DOHH2 (cell line): ENCODE measurements at regions not wholly inside any gene's neighbourhood (a gene's known extent, or its start where the extent isn't known, plus 50 kb on each side); places are given as distances from the start of the nearest gene placed in this dataset.
"Not testable (repeated sequence)": the region's sequence is repeated elsewhere in the genome, so short reads cannot be mapped to it uniquely, and the experiment has no call there.

Experiments
- H3F3A ChIP-seq: fragments of 200-600 bp; sonication (generic), shearing (Covaris generic); 2 replicates; pipeline ENCODE4 v1.6.0; 2016; ENCODE audit warnings: antibody characterized with exemption, mild to moderate bottlenecking; ENCODE audit not compliant: control insufficient read depth, insufficient read depth
- H3K27ac ChIP-seq: fragments of 200-600 bp; sonication (generic); 2 replicates; pipeline ENCODE4 v1.5.1; 2014; ENCODE audit warnings: low read depth, mild to moderate bottlenecking, low read length, moderate library complexity
- H3K27me3 ChIP-seq: fragments of 200-600 bp; sonication (generic); 2 replicates; pipeline ENCODE4 v1.6.1; 2014; ENCODE audit warnings: mild to moderate bottlenecking, low read length, mixed read lengths; ENCODE audit not compliant: control insufficient read depth
- H3K36me3 ChIP-seq: fragments of 200-600 bp; sonication (generic); 2 replicates; pipeline ENCODE4 v1.6.1; 2014; ENCODE audit warnings: mild to moderate bottlenecking, low read length, moderate library complexity, mixed read lengths; ENCODE audit not compliant: control insufficient read depth
- H3K4me1 ChIP-seq: fragments of 200-600 bp; sonication (generic); 2 replicates; pipeline ENCODE4 v1.6.1; 2014; ENCODE audit warnings: mild to moderate bottlenecking, low read length, mixed read lengths; ENCODE audit not compliant: control insufficient read depth
- H3K4me2 ChIP-seq: fragments of 200-600 bp; sonication (generic); 2 replicates; pipeline ENCODE4 v1.6.0; 2014; ENCODE audit warnings: mild to moderate bottlenecking, low read length, moderate library complexity
- H3K4me3 ChIP-seq: fragments of 200-600 bp; sonication (generic); 2 replicates; pipeline ENCODE4 v1.5.1; 2014; ENCODE audit warnings: mild to moderate bottlenecking, low read length, mixed read lengths
- H3K79me2 ChIP-seq: fragments of 200-600 bp; sonication (generic); 2 replicates; pipeline ENCODE4 v1.6.1; 2014; ENCODE audit warnings: mild to moderate bottlenecking, low read length, mixed read lengths; ENCODE audit not compliant: control insufficient read depth
- H3K9me2 ChIP-seq: fragments of 200-600 bp; sonication (generic); replicated peaks from 2 replicates; pipeline ENCODE4 v1.6.1; 2014; ENCODE audit warnings: mild to moderate bottlenecking, low read length, mixed read lengths; ENCODE audit not compliant: control insufficient read depth
- H3K9me3 ChIP-seq: fragments of 200-600 bp; sonication (generic); 2 replicates; pipeline ENCODE4 v1.6.1; 2014; ENCODE audit warnings: antibody characterized with exemption, low read length, mixed read lengths; ENCODE audit not compliant: control insufficient read depth, insufficient read depth
- H4K20me1 ChIP-seq: fragments of 200-600 bp; sonication (generic); 2 replicates; pipeline ENCODE4 v1.6.0; 2014; ENCODE audit warnings: low read depth, mild to moderate bottlenecking, antibody characterized with exemption, low read length, moderate library complexity; ENCODE audit not compliant: control insufficient read depth, insufficient read depth
- EZH2phosphoT487 ChIP-seq: fragments of 200-600 bp; sonication (generic); IDR thresholded peaks from 2 replicates; pipeline ENCODE4 v1.6.1; 2017; ENCODE audit warnings: borderline replicate concordance, mild to moderate bottlenecking, antibody characterized with exemption, low read length, moderate library complexity, mixed read lengths
- TF ChIP-seq, protein P1 (sequence below): fragments of 200-600 bp; sonication (generic); IDR thresholded peaks from one replicate; pipeline ENCODE4 v1.5.1; 2014; ENCODE audit warnings: antibody characterized with exemption, mild to moderate bottlenecking, low read depth, low read length; ENCODE audit not compliant: poor library complexity, severe bottlenecking

DNA sequence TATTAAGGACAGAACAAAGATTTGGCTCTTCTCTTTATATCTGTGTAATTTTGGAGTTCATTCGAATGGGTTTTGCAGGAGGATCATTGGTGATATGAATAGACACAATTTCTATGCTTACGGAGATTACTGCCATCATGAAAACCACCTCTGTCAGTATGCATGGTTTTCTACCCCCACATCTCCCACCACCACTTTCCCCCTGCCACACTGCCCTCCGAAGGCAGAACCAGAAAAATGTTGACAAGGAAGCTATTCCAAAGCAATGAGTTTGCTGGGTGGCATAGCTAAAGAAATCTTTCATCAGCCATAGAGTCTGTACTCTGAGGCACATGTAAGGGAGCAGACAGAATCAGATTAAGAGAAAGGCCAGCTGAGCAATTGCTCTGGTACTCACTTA lies 567.3 kb upstream of the ACTRT1 start:
- TF ChIP-seq, protein P1, sequence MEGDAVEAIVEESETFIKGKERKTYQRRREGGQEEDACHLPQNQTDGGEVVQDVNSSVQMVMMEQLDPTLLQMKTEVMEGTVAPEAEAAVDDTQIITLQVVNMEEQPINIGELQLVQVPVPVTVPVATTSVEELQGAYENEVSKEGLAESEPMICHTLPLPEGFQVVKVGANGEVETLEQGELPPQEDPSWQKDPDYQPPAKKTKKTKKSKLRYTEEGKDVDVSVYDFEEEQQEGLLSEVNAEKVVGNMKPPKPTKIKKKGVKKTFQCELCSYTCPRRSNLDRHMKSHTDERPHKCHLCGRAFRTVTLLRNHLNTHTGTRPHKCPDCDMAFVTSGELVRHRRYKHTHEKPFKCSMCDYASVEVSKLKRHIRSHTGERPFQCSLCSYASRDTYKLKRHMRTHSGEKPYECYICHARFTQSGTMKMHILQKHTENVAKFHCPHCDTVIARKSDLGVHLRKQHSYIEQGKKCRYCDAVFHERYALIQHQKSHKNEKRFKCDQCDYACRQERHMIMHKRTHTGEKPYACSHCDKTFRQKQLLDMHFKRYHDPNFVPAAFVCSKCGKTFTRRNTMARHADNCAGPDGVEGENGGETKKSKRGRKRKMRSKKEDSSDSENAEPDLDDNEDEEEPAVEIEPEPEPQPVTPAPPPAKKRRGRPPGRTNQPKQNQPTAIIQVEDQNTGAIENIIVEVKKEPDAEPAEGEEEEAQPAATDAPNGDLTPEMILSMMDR = no peak
- no peak for TF ChIP-seq EZH2phosphoT487
- no peak overlapping the region for H3K4me2 ChIP-seq
- H3F3A ChIP-seq = no peaks in the 10 kb centered on the region
- H3K79me2 ChIP-seq = no peaks in the 10 kb centered on the region
- no peaks in the 10 kb centered on the region for H3K9me2 ChIP-seq
- no peak overlapping the region for H3K27ac ChIP-seq
- no peaks in the 10 kb centered on the region for H3K27me3 ChIP-seq
- H3K9me3 ChIP-seq = no peaks in the 10 kb centered on the region
- no peaks in the 10 kb centered on the region for H4K20me1 ChIP-seq
- no peaks in the 10 kb centered on the region for H3K4me1 ChIP-seq
- H3K4me3 ChIP-seq = no peak overlapping the region
- no peaks in the 10 kb centered on the region for H3K36me3 ChIP-seq

- Histone ChIP-seq H3F3A (no peaks in the 10 kb centered on the region), H3K4me1 (no peaks in the 10 kb centered on the region), H3K27me3 (no peaks in the 10 kb centered on the region), H3K79me2 (no peaks in the 10 kb centered on the region), H3K36me3 (no peaks in the 10 kb centered on the region), H3K9me3 (no peaks in the 10 kb centered on the region), H4K20me1 (no peaks in the 10 kb centered on the region), H3K4me2 (no peak overlapping the region), H3K9me2 (no peaks in the 10 kb centered on the region), H3K27ac (no peak overlapping the region), H3K4me3 (no peak overlapping the region)
- no peak for TF ChIP-seq EZH2phosphoT487
- TF ChIP-seq, protein P1 = no peak
Observed at GRCh38 chrX:128616933-128617332, 564.7 kb upstream of the ACTRT1 start.

DNA sequence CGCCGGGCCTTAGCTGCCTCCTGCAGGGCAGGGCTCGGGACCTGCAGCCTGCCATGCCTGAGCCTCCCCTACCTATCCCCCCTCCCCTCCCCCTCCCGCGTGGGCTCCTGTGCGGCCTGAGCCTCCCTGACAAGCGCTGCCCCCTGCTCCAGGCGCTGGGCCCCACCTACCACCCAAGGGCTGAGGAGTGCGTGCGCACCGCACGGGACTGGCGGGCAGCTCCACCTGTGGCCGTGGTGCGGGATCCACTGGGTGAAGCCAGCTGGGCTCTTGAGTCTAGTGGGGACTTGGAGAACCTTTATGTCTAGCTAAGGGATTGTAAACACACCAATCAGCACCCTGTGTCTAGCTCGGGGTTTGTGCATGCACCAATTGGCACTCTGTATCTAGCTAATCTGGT lies 554.6 kb upstream of the ACTRT1 start:
- not testable (repeated sequence) for H4K20me1 ChIP-seq

GRCh38 chrX:128606357-128606756 lies 554.2 kb upstream of the ACTRT1 start:
- H3K4me2 ChIP-seq, H3K4me3 ChIP-seq, H3F3A ChIP-seq, H3K4me1 ChIP-seq, H3K9me2 ChIP-seq, H4K20me1 ChIP-seq, H3K9me3 ChIP-seq, H3K27ac ChIP-seq, H3K79me2 ChIP-seq, H3K36me3 ChIP-seq, H3K27me3 ChIP-seq: not testable (repeated sequence)

More for the DNA sequence above, 554.6 kb upstream of the ACTRT1 start:
- H3K4me3 ChIP-seq, H3K4me2 ChIP-seq, H3K27ac ChIP-seq, H3K79me2 ChIP-seq, H3K36me3 ChIP-seq, H3K9me3 ChIP-seq, H3F3A ChIP-seq, H3K27me3 ChIP-seq, H3K9me2 ChIP-seq, H3K4me1 ChIP-seq: not testable (repeated sequence)
